H1 (cell line): ENCODE measurements at regions not wholly inside any gene's neighbourhood (a gene's known extent, or its start where the extent isn't known, plus 50 kb on each side); places are given as distances from the start of the nearest gene placed in this dataset.

Experiments
- HDAC2 ChIP-seq, 2 experiments: fragments of 300-600 bp in 1 of 2; sonication (generic) in 1 of 2; IDR thresholded peaks; 2 replicates each; pipeline ENCODE4 v1.6.1; 2011 to 2012; ENCODE audit warnings: low read depth in 2 of 2, low read length in 2 of 2, mild to moderate bottlenecking in 2 of 2, moderate library complexity in 2 of 2, borderline replicate concordance in 1 of 2, inconsistent platforms in 1 of 2
- JUN ChIP-seq: IDR thresholded peaks from 2 replicates; pipeline ENCODE4 v1.6.1; 2011; ENCODE audit warnings: low read depth, mild to moderate bottlenecking, improper control_type of control experiment, low read length
- POLR2A ChIP-seq, 2 experiments: IDR thresholded peaks; 1 replicate in 1 of 2; 2 replicates in 1 of 2; pipeline ENCODE4 v1.6.1; 2011; ENCODE audit warnings: low read depth in 2 of 2, low read length in 2 of 2, mild to moderate bottlenecking in 2 of 2; ENCODE audit errors: control extremely low read depth in 1 of 2
- RFX5 ChIP-seq: IDR thresholded peaks from 2 replicates; pipeline ENCODE4 v1.6.1; 2011; ENCODE audit warnings: low read depth, low read length, improper control_type of control experiment, borderline replicate concordance
- SIX5 ChIP-seq: IDR thresholded peaks from 2 replicates; pipeline ENCODE4 v1.6.1; 2011; ENCODE audit warnings: mild to moderate bottlenecking, low read depth, low read length
- USF2 ChIP-seq: IDR thresholded peaks from 2 replicates; pipeline ENCODE4 v1.6.1; 2011; ENCODE audit warnings: low read length, improper control_type of control experiment

GRCh38 chr6:10141746-10142443 lies 273.0 kb downstream of the TFAP2A start (continued):
- TF ChIP-seq RFX5 (no peak), HDAC2 (IDR thresholded peaks at IDR 0.05; ENCODE audit: borderline replicate concordance in 1 of 2, low read depth in 2 of 2, low read length in 2 of 2) (no peak), POLR2A (IDR thresholded peaks at IDR 0.05; ENCODE audit: control extremely low read depth in 1 of 2, low read depth in 2 of 2, low read length in 2 of 2) (no peak), SIX5 (no peak), USF2 (no peak), JUN (no peak)
